NCI-H446 (cell line): ENCODE measurements at regions not wholly inside any gene's neighbourhood (a gene's known extent, or its start where the extent isn't known, plus 50 kb on each side); places are given as distances from the start of the nearest gene placed in this dataset.
"Not testable (repeated sequence)": the region's sequence is repeated elsewhere in the genome, so short reads cannot be mapped to it uniquely, and the experiment has no call there.

Experiments
- DNase-seq, 2 experiments: peaks; one replicate each; lab custom pipeline; 2025; lab: John Stamatoyannopoulos, UW

DNA sequence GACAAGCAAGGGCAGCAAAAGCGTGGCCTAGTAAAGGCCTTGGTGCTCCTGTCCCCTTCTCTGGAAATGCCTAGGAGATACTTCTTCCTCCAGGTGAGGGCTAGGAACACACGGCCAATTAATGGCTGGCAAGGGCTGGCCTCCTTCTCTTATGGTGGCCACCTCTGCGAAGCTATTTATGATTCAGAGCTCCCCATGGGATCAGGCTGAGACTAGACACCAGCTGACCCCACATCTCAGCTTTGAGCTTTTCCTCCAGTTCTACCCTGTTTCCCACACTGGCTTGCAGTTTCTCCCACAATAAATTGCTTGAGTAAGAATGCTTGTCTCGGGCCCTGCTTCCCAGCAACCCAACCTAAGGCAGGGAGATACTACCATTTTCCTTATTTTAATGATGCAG is 53.7 kb downstream of the CAMK2N1 start:
- no peak for DNase-seq

DNA sequence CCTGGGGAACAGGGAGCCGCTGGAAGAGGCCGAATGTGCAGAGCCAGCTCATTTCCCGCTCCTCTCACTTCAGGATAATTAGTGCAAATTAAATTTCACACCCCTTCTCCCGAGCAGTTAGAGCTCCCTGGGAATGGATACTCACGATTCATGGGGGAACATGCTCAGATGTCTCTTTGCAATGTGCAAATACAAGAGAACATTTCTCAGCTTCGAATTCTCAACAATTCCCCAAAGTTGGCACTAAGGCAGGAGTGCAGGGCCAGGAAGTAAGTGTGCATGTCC is 54.9 kb downstream of the CAMK2N1 start:
- no peak for DNase-seq

DNA sequence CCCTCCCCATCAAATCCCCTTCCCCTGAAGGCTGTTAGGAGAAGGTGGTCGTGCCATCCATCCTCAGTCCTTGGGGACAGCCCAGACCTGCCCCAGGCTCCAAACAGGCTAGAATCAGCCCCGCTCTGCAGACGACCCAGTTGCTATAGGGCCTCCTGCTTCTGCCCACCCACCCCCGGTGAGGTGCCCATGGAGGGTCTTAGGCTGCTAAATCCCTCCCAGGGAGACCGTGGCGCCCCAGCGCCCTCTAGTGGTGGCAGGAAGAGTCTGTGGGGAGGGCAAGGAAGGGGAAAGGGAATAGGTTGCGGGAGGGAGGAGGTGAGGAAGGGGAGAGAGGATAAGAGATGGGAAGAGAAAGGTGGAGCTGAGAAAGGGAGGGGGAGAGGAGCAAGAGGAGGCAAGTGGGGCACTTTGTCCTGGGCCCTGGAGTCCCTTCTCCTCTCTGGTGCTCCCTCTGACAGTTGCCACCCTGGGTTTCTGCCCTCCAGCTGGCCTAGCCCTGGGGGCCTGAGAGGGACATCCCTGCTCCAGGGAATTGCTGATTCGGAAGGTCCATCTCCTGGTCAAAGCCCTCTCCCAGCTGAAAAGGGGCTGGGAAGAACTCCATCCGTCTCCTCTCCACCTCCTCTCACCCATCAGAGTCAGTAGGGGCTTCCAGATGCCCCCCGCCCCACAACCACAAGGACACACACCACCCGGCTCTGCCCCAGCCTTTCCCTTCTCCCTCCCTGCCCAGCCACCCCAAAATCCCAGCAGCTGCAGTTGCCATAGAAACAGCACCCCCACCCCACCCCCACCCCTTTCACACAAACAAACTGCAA is 55.4 kb downstream of the CAMK2N1 start:
- peak; percentile 18 to 30 for DNase-seq

DNA sequence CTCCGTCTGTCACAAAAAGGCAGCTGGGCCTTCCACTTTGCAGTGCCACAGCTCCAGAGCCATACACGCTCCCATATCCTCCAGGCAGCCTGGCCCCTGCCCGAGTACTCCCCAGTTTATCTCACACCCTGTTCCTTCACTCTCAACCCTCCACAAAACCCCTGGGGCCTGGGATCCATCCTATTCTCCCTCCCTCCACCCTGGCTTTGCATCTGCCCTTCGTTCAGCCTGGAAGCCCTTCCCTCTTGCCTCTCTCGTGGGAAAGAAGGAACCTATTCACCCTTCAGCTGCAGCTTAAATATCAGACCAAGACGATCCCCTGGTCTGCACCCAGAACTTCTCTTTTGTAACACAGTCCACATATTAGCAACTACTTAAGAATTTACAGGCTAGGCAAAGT is 56.7 kb downstream of the CAMK2N1 start:
- no peak for DNase-seq

DNA sequence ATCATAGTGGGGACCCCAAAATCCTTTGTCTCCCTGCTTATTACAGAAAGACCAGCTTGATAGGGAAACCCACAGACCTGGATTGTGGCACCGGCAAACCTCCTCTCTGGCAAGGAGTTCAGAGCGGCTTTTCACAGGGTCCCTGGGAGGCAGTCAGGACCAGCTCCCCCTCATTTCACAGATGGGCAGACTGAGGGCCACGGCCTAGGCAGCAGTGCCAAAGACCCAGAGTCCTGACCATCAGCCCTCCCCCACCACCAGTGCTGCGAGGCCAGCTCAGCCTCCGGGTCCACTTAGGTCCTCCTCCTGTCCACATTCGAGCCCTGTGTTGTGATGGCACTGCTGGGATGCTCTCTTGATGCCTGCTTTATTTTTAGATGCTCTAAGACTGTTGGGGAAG is 57.2 kb downstream of the CAMK2N1 start:
- DNase-seq, result no peak

DNA sequence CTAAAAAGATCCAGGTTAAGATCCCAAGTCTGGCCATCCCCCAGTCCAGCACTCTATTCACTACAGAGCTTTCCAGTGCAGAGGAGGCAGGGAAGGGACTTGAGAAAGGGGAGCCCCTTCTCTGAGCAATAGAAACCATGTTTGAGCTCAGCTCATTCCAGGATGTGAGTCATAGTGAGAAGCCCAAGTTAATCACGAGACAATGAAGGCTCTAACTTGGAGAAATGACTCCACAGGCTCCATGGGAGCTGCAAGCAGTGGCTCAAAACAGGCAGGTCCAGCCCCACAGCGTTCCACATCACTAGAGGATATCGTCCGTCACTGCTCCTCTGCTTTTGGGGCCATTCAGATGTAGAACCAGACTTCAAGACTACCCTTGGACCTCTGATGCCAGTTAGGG is 59.1 kb downstream of the CAMK2N1 start:
- no peak for DNase-seq

DNA sequence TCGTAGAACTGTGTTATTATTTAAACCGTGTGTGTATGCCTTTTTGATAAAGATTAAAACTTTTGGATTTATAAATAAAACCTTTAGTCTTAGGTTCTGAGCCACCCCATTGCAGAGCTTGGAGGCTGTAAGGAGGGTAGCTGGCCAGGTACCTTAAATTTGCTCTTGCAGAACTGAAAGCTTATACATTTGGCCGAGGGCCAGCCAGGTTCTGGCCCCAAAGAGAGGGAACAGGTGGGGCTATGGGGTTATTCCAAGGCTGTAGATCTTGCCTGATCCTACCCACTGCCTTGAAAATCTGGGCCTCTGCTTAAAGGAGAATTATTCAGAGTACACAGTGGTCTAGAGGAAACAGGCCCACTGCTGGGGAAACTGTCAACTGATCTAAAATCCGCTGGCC is 59.6 kb downstream of the CAMK2N1 start:
- DNase-seq, result no peak

DNA sequence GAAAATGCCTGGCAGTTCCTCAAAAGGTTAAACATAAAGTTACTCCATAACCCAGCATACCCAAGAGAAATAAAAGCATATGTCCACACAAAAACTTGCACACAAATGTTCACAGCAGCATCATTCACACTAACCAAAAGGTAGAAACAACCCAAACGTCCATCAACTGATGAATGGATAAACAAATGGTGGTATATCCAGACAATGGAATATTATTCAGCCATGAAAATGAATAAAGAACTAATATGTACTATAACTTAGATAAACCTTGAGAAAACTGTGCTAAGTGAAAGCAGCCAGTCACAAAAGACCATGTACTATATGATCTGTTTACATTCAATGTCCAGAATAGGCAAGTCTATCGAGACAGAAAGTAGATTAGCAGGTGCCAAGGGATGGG is 60.4 kb downstream of the CAMK2N1 start:
- no peak for DNase-seq

DNA sequence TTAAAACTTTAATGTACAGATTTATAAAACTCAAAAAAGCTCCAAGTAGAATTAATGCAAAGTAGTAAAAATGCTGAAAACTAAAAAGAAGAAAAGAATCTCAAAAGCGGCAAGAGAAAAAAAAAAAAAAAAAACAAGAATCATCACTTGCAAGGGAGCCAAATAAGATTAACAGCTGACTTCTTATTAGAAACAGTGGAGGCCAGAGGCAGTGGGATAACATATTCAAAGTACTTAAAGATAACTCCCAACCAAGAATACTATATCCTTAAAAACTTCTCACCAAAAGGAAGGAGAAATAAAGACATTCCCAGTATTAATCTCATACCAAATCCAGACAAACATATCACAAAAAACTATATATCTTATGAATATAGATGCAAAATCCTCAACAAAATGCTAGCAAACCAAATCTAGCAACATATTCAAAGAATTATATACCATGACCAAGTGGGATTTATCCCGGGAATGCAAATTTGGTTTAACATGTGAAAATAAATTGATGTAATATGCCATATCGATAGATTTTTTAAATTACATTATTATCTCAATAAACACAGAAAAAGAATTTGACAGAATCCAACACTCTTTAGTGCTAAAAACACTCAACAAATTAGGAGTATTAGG is 62.7 kb downstream of the CAMK2N1 start:
- DNase-seq, result no peak

DNA sequence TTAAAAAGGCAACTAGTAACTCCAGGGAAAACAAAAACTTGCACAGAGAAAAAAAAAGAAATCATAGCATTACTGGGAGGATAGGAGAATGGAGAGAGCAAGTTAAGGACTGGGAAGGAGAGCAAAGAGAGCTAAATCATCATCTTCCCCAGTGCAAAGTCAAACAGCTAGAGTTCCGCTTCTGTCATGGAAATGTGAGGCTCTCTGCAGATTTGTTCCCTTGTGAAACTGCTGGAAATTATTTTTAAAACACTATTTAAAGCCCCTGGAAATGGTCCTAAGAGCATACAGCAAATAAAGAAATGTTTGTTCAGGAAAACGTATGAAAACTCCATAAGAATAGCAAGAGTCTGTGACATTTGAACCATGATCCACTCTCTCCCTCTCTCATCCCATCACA is 64.6 kb downstream of the CAMK2N1 start:
- no peak for DNase-seq

DNA sequence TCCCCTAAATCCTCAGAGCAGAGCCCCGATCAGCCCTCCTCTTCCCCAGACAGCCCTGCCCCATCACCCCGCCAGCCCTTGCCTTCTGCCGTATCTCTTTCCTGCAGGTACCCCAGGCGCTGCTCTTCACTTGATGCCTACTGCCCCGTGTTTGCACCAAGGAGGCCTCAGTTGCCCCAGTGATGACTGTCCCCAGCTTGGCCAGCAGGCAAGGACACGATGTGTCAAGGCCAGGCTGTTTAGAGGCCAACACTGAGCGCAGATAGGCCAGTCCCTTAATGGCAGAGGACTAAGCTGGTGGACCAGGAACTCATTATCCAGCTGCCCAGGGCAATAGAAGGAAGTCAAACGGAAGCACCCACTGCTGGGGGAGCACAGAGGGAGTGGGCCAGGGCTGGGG is 68.4 kb downstream of the CAMK2N1 start:
- no peak for DNase-seq

DNA sequence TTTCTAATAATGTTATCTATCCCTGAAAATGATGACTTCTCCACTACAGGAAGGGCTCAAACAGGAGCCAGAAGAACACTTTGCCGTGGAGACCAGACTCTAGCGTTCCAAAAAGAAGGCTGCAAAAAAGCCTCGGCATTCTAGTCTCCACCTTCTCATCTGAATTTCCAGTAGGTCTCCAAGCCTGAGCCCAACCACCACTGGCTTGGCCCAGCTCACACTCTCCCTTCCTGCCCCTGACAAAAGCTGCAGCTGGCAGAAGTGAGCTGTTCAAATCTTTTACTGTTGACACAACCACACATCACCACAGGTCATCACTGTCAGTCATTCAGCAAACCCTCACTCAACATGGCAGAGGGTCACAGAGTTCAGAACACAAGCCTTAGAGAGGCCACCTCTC is 69.3 kb downstream of the CAMK2N1 start:
- no peak for DNase-seq

DNA sequence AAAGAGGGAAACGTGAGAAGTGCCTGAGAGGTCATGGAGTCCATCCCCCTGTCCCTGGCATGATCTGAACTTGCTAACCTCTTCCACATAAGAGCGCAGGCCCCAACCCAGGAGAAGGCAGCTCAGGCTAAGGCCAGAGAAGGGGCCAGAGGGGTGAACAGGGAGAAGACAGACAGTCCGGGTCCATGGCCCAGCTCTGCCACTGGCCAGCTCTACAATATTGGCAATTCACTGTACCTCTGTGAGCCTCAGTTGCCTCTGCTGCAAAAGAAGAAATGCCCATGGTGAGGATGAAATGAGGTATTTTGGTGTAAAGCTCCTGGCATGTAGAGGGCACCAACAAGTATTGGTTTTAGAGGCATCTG is 72.3 kb downstream of the CAMK2N1 start:
- DNase-seq, result no peak

DNA sequence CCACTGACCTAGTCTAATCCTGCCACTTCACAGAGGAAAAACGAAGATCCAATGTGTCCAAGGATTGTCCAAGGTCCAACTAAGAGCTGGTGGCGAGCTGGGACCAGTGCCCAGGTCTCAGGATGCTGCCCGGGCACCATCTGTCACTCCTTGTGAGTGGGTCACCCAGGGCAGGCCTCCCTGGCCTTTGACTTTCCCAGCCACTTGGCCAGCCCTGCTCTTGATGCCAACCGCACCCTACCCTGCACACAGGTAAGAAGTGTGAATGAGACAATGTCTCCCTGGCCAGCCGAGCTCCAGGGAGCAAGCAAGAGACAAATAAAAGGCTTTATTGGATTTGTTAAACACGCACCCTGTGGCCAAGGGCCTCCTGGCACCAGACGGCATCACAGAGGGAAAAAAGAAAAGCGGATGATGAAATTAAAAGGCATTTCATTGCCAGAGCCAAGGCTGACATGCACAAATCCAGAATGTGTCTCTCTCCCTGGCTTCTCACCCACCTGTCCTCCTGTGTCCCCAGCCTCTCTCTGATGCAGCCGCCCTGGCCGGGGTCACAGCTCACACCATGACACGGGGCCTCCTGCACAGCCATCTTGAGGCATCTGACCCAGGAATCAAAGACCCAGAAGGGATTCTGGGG is 72.8 kb downstream of the CAMK2N1 start:
- peak in 1 of 2 experiments; percentile 34 for DNase-seq

DNA sequence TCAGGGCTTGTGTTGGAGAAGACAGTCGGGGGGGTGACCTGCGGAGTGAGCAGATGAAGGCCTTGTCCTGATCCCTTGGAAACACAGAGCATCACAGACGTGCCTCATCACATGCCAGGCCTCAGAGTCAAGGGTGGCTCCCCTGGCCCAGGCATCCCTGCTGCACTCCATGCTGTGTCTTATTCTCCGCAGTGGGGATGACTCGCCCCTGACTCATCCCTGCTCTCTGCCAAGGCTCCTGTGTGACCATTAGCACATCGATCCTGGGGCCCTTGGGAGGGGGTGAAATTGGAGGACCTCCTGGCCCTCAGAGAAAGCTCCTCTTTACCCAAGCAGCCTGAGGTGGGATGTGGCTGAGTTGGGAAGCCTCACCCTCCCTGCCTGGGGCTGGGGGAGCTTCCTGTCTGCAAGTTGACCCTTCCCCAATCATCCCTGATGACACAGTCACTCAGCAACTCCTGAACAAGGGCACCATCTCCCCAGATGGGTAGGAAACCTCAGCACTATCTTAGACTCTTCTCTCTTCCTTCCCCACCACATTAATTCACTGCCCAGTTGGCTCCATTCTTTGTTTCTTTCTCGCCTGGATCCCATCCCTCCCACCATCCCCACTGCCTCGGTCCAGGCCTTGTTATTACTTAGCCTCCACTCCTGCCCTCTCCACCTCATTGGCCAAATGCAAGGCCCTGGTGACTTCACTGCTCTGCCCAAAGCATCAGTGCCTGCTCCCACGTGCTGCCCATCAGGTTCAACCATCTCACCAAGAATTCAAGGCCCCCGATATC is 74.6 kb downstream of the CAMK2N1 start:
- DNase-seq, result peak in 1 of 2 experiments; percentile 54

DNA sequence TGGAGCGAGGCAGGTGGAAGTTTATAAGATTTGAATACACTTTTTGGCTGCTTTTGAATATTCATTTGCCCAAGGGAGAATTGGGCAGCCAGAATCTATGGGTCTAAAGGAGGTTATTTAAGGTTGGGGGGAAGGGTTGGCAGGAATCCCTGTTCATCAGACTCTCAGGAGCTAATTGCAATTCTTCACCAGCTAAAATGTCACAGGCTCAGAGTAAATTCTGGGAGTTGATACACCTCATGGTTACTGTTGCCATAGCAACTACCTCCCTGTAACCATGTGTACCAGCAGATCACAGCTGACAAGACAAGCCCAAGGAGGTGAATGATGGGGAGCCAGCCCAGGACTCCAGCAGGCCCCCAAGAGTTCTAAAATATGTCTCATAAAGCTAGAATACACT is 75.5 kb downstream of the CAMK2N1 start:
- DNase-seq, result peak in 1 of 2 experiments; percentile 13

DNA sequence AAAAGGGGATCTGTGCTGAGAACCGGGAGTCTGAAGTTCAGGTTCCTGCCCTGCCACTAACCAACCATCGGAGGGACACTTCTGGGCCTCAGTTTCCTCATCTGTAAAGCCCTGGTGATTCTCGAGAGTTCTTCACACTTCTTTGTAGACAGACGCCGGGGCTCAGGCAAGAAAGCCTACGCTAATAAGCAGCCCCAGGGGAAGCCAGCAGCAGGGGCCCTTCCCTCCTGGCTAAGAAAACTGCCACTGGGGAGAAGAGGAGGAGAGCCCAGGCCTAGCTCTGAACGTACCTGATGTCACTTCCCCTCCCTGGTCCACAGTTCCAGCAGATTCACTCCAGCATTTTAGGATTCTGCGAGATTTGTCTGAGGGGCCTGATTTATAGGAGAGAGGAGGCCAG is 76.0 kb downstream of the CAMK2N1 start:
- no peak for DNase-seq

DNA sequence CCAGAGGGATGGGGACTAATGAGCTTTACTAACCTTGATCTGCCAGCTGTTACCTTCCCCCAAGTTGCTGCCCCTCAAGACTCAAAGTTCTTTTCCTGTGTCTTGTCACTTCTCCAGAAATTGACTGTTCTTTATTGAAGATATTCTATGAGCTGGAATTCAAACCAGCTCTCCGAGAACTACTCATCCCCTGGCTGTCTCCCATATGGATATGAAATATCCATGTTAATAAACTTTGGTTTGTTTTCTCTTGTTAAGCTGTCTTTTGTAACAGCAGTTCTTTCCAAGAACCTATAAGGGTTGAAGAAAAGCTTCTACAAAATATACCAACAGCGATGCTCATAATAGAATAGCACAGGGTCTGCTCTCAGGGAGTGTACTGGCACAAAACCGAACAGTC is 77.0 kb downstream of the CAMK2N1 start:
- DNase-seq, result no peak

DNA sequence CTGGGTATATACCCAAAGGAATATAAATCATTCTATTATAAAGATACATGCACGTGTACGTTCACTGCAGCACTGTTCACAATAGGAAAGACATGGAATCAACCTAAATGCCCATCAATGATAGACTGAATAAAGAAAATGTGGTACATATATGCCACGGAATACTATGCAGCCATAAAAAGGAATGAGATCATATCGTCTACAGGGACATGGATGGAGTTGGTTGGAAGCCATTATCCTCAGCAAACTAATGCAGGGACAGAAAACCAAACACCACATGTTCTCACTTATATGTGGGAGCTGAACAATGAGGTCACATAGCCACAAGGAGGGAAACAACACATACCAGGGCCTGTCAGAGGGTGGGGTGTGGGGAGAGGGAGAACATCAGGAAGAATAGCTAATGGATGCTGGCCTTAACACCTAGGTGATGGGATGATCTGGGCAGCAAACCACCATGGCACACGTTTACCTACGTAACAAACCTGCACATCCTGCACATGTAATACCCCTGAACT is 77.8 kb downstream of the CAMK2N1 start:
- DNase-seq, result not testable (repeated sequence)

DNA sequence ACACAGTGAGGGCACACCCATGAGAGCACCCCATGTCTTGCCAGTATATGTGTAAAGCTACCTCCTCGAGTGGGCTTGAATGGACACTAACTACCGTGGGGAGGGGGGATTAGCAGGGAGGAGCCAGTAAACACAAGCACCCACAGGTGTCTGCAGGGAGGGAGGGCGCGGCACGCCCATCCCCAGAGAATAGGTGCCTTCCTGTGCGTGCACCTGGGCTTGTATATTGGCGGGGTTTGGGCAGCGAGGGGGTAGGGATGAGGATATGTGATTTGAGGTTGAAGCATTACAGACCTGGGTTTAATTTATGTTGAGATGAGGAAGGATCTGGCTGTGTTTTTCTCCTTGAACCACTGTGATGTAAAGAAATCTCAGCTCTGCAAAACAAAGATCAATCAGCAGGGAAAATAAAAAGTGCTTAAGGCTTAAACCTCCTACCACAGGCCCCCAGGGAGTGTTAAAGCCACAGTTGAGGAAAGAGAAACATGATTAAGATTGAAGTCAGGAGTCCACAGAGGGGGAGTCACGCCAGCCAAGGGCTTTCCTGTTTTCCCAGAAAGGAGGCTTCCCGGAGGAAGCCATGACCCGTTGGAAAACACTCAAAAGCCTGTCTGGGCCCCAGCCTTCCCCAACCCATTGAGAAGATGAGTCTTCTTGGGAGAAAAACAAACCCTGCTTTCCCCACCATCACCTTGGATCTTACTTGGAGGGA is 80.0 kb downstream of the CAMK2N1 start:
- DNase-seq, result no peak

DNA sequence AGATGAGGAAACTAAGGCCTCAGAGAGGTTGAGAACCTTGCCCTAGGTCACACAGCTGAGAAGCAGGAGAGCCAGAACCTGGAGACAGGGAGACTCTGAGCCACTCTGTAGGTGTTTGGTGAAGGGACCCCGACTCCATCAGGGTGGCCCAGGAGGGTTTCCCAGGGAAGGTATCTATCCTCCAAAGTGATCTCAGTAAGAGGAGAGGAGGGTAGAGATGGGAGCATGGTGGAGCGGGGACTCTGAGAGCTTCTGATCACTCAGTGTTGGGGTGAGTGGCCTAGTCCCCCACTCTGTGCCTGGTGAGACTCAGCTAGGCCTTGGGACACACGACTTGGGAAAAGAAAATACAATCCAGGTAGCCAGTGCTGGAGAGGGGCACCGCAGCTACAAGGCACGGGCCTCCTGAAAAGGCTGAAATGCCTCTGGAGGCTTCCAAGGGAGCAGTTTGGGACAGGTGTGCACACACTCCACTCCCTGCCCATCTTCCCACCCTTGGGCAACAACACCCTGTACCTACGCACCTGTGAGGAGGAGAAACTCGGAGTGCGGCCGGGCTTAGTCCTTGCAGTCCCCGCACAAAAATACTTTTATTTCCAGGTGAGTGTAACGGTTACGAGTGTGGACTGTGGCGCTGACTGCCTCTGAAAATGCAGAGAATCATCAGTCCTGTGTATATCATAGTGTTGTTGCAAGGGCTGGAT is 80.8 kb downstream of the CAMK2N1 start:
- no peak for DNase-seq
